ENCODE measurements at regions not wholly inside any gene's neighbourhood (a gene's known extent, or its start where the extent isn't known, plus 50 kb on each side); places are given as distances from the start of the nearest gene placed in this dataset.
"Not testable (repeated sequence)": the region's sequence is repeated elsewhere in the genome, so short reads cannot be mapped to it uniquely, and the experiment has no call there.

GRCh38 chr5:7268722-7269121 lies 127.2 kb upstream of the ADCY2 start:
- H3K4me3 Mint-ChIP-seq; H3K9me3 Mint-ChIP-seq; ATAC-seq; H3K36me3 Mint-ChIP-seq (ENCODE audit: insufficient read depth); H3K4me1 Mint-ChIP-seq (ENCODE audit: low read depth); H3K27me3 Mint-ChIP-seq (ENCODE audit: low read depth); DNase-seq: not testable (repeated sequence)

DNA sequence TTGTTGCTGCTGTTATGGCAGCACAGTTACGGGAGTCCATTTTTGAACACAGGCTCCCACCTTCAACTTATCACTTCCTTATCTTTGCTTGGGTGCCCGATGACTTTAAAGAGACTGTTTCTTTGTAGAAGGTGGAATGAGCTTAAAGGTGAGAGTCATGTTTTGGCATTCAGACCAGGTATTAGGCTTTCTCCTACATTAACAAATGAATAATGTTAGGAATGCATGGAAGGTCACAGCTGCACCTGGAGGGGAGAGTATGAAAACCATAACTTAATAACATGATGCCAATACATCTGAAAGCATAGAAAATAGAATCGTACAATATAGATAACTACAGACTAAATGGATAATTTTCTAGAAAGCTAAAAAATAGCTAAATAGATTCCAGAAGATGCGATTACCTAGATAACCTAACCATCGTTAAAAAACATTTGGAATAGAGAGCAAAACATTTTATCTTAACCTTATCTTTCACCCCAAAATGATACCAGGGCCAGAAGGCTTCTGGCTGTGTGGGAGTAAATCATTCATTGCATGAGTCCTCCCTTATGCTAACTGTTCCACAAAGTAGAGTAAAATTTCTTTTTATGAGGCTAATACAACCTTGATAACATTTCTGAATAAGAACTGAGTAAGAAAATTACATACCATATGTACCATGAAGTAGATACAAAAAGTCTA lies 126.2 kb upstream of the ADCY2 start:
- Mint-ChIP-seq H3K4me1 (ENCODE audit: low read depth) (no peaks in the 10 kb centered on the region), H3K36me3 (ENCODE audit: insufficient read depth) (no peaks in the 10 kb centered on the region), H3K27me3 (ENCODE audit: low read depth) (no peaks in the 10 kb centered on the region), H3K9me3 (no peaks in the 10 kb centered on the region), H3K4me3 (no peak overlapping the region)
- DNase-seq: no peak
- no peak for ATAC-seq

- Mint-ChIP-seq H3K9me3 (no peaks in the 10 kb centered on the region), H3K4me3 (no peak overlapping the region), H3K4me1 (ENCODE audit: low read depth) (no peaks in the 10 kb centered on the region), H3K27me3 (ENCODE audit: low read depth) (no peaks in the 10 kb centered on the region), H3K36me3 (ENCODE audit: insufficient read depth) (no peaks in the 10 kb centered on the region)
- ATAC-seq: no peak
- no peak for DNase-seq
Measured at GRCh38 chr5:7271435-7272084, 124.4 kb upstream of the ADCY2 start.

- Mint-ChIP-seq H3K27me3 (ENCODE audit: low read depth) (no peaks in the 10 kb centered on the region), H3K36me3 (ENCODE audit: insufficient read depth) (no peaks in the 10 kb centered on the region), H3K4me1 (ENCODE audit: low read depth) (no peaks in the 10 kb centered on the region), H3K9me3 (no peaks in the 10 kb centered on the region), H3K4me3 (no peak overlapping the region)
- DNase-seq (no peak), ATAC-seq (no peak)
Measured at GRCh38 chr5:7272408-7272965, 123.5 kb upstream of the ADCY2 start.

GRCh38 chr5:7274203-7274602 lies 121.7 kb upstream of the ADCY2 start:
- no peaks in the 10 kb centered on the region for H3K9me3 Mint-ChIP-seq
- H3K27me3 Mint-ChIP-seq (ENCODE audit: low read depth): no peaks in the 10 kb centered on the region
- DNase-seq (no peak), ATAC-seq (no peak)
- no peaks in the 10 kb centered on the region for H3K36me3 Mint-ChIP-seq (ENCODE audit: insufficient read depth)
- no peaks in the 10 kb centered on the region for H3K4me1 Mint-ChIP-seq (ENCODE audit: low read depth)
- H3K4me3 Mint-ChIP-seq: no peak overlapping the region

DNA sequence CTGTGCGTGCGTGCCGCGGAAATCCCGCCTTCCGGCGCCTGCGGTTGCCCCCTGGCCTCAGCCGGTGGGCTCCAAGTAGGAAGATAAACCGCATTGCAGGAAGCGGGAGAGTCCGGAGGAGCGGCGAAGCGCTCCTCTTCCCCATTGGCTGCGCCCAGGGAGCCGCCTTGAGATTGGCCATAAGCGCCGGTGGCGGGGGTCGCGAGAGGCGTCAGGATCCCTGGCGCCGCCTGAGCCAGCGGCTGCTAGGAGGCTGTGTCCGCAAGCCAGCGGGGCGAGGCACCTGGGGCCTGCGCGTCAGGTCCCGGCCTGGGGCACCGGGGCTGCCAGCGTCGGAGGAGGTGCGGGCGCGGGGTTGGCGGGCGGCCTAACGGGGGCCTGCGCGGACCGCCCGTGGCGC lies 106.3 kb upstream of the ADCY2 start:
- DNase-seq; ATAC-seq; H3K9me3 Mint-ChIP-seq; H3K36me3 Mint-ChIP-seq (ENCODE audit: insufficient read depth); H3K4me3 Mint-ChIP-seq; H3K4me1 Mint-ChIP-seq (ENCODE audit: low read depth); H3K27me3 Mint-ChIP-seq (ENCODE audit: low read depth): not testable (repeated sequence)

- not testable (repeated sequence) for H3K27me3 Mint-ChIP-seq (ENCODE audit: low read depth); H3K9me3 Mint-ChIP-seq; H3K36me3 Mint-ChIP-seq (ENCODE audit: insufficient read depth); H3K4me1 Mint-ChIP-seq (ENCODE audit: low read depth); DNase-seq; H3K4me3 Mint-ChIP-seq; ATAC-seq
Measured at GRCh38 chr5:7297821-7298220, 98.1 kb upstream of the ADCY2 start.

DNA sequence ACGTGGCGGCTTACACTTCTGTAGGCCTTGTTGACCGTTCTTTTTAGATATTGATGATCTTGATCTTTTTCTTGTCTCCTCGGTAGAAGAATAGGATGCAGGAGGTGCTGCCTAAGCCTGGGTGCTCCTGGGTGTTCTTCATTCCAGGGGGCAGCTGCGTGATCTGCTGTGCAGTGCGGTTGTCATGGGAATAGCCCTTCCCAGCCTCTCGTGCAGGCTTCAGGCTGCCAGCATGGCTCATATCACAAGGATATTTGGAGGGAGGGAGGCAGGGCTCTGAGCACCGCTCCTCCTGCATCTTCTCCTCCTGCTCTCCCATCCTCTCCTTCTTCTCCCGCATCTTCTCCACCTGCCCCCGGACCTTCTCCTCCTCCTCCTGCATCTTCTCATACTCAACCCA lies 96.2 kb upstream of the ADCY2 start:
- not testable (repeated sequence) for H3K4me3 Mint-ChIP-seq; DNase-seq; ATAC-seq; H3K4me1 Mint-ChIP-seq (ENCODE audit: low read depth); H3K27me3 Mint-ChIP-seq (ENCODE audit: low read depth); H3K9me3 Mint-ChIP-seq; H3K36me3 Mint-ChIP-seq (ENCODE audit: insufficient read depth)

- not testable (repeated sequence) for H3K4me1 Mint-ChIP-seq (ENCODE audit: low read depth); H3K4me3 Mint-ChIP-seq; H3K27me3 Mint-ChIP-seq (ENCODE audit: low read depth); H3K9me3 Mint-ChIP-seq; DNase-seq; H3K36me3 Mint-ChIP-seq (ENCODE audit: insufficient read depth)
- ATAC-seq: peak; percentile 32 to 60
Measured at GRCh38 chr5:7305000-7305674, 90.8 kb upstream of the ADCY2 start.

DNA sequence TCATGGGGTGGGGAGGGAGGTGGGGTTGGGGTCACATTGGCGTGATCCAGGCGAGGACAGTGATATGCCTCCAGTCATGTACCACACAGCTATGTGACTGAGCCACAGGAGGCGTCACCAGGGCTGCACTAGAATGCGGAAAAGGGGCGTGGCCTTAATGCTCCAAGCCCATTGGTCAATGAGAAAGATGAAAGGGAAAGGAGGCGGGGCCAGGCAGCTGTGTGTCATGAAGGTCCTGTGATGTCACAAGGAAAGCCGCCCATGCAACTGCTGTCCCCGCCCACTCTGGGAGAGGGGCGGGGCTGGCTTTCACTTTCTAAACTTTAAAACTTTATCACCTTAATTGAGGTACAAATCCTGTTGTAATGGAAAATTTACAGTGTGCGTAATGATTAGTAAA lies 89.4 kb upstream of the ADCY2 start:
- H3K4me3 Mint-ChIP-seq; H3K4me1 Mint-ChIP-seq (ENCODE audit: low read depth); ATAC-seq; H3K36me3 Mint-ChIP-seq (ENCODE audit: insufficient read depth); H3K9me3 Mint-ChIP-seq; DNase-seq; H3K27me3 Mint-ChIP-seq (ENCODE audit: low read depth): not testable (repeated sequence)

DNA sequence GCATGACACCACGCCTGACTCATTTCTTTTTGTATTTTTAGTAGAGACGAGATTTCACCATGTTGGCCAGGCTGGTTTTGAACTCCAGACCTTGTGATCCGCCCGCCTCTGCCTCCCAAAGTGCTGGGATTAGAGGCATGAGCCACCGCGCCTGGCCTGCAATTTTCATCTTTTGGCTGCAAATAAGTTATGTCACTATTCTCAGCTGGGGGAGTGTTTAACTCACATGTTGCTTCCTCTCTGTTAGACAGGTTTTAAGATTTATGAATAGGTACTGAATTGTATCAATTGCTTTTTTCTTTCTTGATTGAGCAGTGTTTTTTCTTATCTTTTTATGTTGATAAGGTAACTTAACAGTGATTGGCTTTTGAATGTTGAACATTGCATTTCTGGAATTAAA lies 88.2 kb upstream of the ADCY2 start:
- H3K27me3 Mint-ChIP-seq (ENCODE audit: low read depth); ATAC-seq: not testable (repeated sequence)

DNA sequence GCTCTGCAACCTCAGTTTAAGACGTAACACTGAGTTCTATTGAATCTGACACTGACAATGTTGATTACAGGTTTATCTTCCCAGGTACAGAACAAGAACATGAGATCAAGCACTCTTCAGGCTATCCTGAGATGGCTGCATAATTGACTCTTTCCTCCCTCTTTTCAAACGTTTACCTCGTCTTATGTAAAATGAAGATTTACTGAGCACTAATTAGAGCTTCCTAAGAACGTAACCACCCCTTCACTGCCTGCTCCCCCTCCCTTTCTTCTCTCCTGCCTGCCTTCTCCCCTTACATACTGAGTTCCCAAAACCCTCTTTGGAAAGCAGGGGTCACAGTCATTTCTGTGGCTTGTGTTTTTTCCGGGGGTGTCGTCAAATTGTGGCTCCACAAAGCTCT lies 86.2 kb upstream of the ADCY2 start:
- not testable (repeated sequence) for H3K27me3 Mint-ChIP-seq (ENCODE audit: low read depth); H3K4me1 Mint-ChIP-seq (ENCODE audit: low read depth); DNase-seq; ATAC-seq; H3K9me3 Mint-ChIP-seq; H3K36me3 Mint-ChIP-seq (ENCODE audit: insufficient read depth); H3K4me3 Mint-ChIP-seq

More for the DNA sequence above, 88.2 kb upstream of the ADCY2 start:
- DNase-seq; H3K9me3 Mint-ChIP-seq; H3K4me3 Mint-ChIP-seq; H3K4me1 Mint-ChIP-seq (ENCODE audit: low read depth); H3K36me3 Mint-ChIP-seq (ENCODE audit: insufficient read depth): not testable (repeated sequence)

DNA sequence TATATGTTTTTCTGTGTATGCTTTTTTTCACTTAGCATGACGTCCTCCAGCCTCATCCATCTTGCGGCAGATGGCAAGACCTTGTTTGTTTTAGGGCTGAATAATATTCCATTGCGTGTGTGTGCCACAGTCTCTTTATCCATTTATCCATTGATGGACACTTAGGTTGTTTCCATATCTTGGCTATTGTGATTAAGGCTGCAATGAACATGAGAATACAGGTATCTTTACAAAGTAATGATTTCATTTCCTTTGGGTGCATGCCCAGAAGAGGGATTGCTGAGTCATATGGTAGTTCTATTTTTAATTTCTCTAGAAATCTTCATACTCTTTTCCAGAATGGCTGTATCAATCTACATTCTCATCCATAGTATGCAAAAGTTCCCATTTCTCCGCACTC lies 85.3 kb upstream of the ADCY2 start:
- ATAC-seq; H3K4me3 Mint-ChIP-seq; H3K9me3 Mint-ChIP-seq; H3K4me1 Mint-ChIP-seq (ENCODE audit: low read depth); DNase-seq; H3K36me3 Mint-ChIP-seq (ENCODE audit: insufficient read depth); H3K27me3 Mint-ChIP-seq (ENCODE audit: low read depth): not testable (repeated sequence)

DNA sequence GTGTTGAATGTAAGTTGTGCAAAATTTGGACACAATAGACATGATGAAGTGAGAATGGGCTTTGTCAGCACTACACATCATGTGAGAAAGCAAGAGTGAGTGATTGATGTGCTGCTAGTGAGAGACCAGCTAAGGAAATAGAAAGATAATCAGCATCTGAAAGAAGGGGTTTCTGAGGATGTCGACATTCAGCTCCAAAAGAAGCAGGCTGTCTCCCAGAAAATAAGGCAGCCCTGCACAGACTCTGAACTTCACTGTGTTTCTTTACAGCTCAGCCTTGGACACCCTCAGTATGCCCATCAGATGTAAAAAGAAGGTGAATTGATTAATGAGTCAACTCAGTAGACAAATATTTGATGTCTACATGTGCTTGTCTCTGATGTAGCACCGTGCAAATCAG lies 80.8 kb upstream of the ADCY2 start:
- H3K4me1 Mint-ChIP-seq (ENCODE audit: low read depth): no peaks in the 10 kb centered on the region
- no peak overlapping the region for H3K4me3 Mint-ChIP-seq
- no peaks in the 10 kb centered on the region for H3K9me3 Mint-ChIP-seq
- no peak for ATAC-seq
- no peaks in the 10 kb centered on the region for H3K27me3 Mint-ChIP-seq (ENCODE audit: low read depth)
- no peak for DNase-seq
- no peaks in the 10 kb centered on the region for H3K36me3 Mint-ChIP-seq (ENCODE audit: insufficient read depth)

GRCh38 chr5:7317751-7318150 lies 78.2 kb upstream of the ADCY2 start:
- H3K4me1 Mint-ChIP-seq (ENCODE audit: low read depth): no peaks in the 10 kb centered on the region
- H3K9me3 Mint-ChIP-seq: no peaks in the 10 kb centered on the region
- H3K27me3 Mint-ChIP-seq (ENCODE audit: low read depth): peaks cover 2% of the 10 kb centered on the region
- no peaks in the 10 kb centered on the region for H3K36me3 Mint-ChIP-seq (ENCODE audit: insufficient read depth)
- DNase-seq: no peak
- H3K4me3 Mint-ChIP-seq: no peak overlapping the region
- ATAC-seq: no peak

Data from activated T-cell treated with anti-CD3 and anti-CD28 coated beads, Interleukin-2, amount 50 U/mL, for 4 hours (primary cell).